NAMALWA (cell line): ENCODE measurements at regions not wholly inside any gene's neighbourhood (a gene's known extent, or its start where the extent isn't known, plus 50 kb on each side); places are given as distances from the start of the nearest gene placed in this dataset.

Experiments used
- DNase-seq: peaks from one replicate; pipeline ENCODE4 v3.0.0-alpha.2; 2015; ENCODE audit warnings: low spot score

GRCh38 chr12:34346372-34347034, 324.2 kb downstream of the ALG10 start:
- DNase-seq = no peak

- peak; percentile 55 for DNase-seq
Observed at GRCh38 chr12:34347367-34347766, 325.1 kb downstream of the ALG10 start.

DNA sequence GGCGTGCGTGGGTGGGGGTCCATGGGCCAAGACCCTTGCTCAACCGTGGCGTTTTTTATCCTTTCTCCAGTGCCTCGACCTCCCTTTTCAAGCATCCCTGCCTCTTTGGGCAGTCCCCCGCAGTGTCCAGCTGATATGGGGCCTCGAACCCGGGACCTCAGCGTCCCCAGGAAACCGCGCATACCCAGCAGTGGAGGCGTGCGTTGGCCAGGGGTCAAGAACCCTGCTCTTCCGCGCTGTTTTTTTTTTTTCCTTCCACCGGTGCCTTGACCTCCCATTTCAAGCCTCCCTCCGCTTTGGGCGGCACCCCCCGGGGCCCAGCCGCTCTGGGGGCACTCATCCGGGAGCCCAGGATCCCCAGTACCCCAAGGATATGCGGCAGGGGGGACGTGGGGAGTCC, 325.8 kb downstream of the ALG10 start:
- DNase-seq = no peak

DNA sequence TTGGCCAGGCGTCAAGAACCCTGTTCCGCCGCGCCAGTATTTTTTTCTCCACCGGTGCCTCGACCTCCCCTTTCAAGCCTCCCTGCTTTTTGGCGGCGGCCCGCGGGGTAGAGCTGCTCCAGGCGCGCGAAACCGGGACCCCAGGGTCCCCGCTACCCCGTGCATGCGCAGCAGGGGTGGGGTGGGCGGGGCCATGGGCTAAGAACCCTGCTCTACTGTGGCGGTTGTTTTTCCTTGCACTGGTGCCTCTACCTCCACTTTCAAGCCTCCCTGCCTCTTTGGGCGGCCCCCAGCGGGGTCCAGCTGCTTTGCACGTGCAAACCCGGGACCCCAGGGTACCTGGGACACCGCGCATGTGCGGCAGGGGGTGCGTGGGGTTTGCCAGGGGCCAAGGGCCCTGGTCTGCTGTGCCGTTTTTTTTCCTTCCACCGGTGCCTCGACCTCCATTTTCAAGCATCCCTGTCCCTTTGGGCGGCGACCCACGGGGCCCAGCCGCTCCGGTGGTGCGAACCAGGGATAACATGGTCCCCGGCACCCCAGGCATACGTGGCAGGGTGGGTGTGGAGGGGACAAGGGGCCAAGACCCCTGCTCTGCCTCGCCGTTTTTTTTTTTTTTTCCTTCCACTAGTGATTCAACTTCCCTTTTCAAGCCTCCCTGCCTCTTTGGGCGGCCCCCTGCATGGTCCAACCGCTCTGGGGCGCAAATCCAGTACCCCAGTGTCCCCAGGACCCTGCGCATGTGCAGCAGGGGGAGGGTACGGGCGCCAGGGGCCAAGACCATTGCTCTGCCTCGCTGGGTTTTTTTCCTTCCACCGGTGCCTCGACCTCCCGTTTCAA, 326.8 kb downstream of the ALG10 start:
- no peak for DNase-seq

DNA sequence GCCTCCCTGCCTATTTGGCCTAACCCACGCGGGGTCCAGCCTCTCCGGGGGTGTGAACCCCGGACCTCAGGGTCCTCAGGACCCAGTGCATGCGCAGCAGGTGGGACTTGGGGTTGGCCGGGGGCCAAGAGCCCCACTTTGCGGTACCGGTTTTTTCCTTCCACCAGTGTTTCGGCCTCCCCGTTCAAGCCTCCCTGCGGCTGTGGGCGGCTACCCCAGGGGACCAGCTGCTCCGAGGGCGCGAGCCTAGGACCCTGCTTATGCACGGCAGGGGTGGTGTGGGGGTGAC, 327.3 kb downstream of the ALG10 start:
- DNase-seq = no peak

GRCh38 chr12:34350092-34351041, 328.1 kb downstream of the ALG10 start:
- DNase-seq = no peak

DNA sequence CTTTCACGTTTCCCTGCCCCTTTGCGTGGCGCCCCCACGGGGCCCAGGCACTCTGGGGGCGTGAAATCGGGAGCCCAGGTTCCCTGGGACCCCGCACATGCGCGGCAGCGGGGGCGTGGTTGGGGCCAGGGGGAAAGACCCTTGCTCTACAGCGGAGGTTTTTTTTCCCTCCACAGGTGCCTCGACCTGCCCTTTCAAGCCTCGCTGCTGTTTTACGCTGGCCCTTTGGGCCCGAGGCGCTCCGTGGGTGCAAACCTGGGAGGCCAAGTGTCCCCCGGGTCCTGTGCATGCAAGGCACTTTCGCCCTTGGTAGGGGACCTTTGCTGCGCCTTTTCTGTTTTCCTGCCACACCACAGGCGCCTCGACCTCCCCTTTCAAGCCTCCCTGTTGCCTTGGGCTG, 329.8 kb downstream of the ALG10 start:
- DNase-seq = no peak

GRCh38 chr12:34354239-34355200, 332.2 kb downstream of the ALG10 start:
- no peak for DNase-seq

DNA sequence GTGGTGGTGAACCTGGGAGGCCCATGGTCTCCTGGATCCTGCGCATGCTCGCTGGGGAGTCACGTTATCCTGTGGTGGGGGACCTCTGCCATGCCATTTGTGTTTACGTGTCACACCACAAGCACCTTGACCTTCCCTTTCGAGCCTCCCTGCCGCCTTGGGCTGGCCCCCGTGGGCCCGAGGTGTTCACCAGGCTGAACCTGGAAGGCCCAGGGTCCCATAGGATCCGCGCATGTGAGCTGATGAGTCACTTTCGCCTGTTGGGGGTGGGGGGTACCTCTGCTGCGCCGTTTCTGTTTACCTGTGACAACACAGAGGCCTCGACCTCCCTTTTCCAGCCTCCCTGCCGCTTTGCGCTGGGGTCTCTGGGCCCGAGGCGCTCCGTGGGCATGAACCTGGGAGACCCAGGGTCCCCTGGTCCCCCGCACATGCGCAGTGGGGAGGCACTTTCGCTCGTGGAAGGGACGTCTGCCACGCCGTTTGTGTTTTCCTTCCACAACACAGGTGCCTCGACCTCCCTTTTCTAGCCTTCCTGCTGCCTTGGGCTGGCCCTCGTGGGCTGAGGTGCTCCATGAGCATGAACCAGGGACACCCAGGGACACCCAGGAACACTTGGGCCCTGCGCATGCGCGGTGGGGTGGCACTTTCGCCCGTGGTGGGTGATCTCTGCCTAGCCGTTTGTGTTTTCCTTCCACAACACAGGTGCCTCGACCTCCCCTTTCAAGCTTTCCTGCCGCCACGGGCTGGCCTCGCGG, 334.1 kb downstream of the ALG10 start:
- no peak for DNase-seq

- no peak for DNase-seq
Observed at GRCh38 chr12:34357791-34358190, 335.5 kb downstream of the ALG10 start.

GRCh38 chr12:34358198-34358597, 335.9 kb downstream of the ALG10 start:
- DNase-seq = no peak

- DNase-seq = no peak
Observed at GRCh38 chr12:34361721-34362316, 339.5 kb downstream of the ALG10 start.

DNA sequence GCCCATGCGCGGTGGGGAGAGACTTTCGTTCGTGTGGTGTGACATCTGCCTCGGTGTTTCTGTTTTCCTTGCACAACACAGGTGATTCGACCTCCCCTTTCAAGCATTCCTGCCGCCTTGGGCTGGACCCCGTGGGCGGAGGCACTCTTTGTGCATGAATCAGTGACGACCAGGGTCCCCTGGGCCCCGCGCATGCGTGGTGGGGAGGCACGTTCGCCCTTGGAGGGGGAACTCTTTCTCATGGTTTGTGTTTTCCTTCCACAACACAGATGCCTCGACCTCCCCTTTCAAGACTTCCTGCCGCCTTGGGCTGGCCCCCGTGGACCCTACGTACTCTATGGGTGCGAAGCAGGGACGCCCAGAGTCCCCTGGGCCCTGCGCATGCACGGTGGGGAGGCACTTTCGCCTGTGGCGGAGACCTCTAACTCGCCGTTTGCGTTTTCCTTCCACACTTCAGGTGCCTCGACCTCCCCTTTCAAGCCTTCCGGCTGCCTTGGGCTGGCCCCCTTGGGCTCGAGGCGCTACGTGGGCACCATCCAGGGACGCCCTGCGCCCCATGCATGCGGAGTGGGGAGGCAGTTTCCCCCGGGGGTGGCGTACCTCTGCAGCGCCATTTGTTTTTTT, 340.9 kb downstream of the ALG10 start:
- no peak for DNase-seq

DNA sequence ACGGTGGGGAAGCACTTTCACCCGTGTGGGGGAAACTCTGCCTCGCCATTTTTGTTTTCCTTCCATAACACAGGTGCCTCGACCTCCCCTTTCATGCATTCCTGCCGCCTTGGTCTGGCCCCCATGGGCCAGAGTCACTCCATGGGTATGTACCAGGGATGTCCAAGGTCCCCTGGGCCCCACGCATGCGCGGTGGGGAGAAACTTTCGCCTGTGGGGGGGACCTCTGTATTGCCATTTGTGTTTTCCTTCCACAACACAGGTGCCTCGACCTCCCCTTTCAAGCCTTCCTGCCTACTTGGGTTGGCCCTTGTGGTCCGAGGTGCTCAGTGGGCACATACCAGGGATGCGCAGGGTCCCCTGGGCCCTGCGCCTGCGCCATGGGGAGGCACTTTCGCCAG, 345.8 kb downstream of the ALG10 start:
- DNase-seq = no peak

DNA sequence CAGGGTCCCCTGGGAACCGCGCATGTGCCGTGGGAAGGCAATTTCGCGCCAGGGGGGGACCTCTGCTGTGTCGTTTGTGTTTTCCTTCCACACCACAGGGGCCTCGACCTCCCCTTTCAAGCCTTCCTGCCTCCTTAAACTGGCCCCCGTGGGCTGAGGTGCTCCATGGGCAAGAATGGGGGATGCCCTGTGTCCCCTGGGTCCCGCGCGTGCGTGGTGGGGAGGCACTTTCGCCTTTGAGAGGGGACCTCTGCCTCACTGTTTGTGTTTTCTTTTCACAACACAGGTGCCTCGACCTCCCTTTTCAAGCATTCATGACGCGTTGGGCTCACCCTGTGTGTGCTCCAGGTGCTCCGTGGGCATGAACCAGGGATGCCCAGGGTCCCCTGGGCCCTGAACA, 348.8 kb downstream of the ALG10 start:
- DNase-seq = no peak

DNA sequence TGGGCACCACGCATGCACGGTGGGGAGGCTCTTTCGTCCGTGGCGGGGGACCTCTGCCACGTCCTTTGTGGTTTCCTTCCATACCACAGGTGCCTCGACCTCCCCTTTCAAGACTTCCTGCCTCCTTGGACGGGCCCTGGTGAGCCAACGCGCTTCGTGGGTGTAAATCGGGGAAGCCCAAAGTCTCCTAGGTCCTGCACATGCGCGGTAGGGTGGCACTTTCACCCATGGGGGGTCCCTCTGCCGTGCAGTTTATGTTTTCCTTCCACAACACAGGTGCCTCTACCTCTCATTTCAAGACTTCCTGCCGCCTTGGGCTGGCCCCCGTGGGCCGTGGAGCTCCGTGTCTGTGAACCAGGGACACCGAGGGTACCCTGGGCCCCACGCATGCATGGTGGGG, 349.7 kb downstream of the ALG10 start:
- DNase-seq = no peak

DNA sequence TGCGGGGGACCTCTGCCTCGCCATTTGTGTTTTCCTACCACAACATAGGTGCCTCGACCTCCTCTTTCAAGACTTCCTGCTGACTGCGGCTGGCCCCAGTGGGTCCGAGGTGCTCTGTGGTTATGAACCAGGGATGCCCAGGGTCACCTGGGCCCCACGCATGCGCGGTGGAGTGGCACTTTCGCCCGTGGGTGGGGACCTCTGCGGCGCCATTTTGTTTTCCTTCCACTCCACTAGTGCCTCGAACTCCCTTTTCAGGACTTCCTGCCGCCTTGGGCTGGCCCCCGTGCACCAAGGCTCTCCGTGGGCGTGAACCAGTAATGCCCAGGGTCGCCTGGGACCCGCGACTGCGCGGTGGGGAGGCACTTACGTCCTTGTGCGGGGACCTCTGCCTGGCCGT, 351.6 kb downstream of the ALG10 start:
- no peak for DNase-seq

GRCh38 chr12:34376133-34376799, 354.0 kb downstream of the ALG10 start:
- no peak for DNase-seq

DNA sequence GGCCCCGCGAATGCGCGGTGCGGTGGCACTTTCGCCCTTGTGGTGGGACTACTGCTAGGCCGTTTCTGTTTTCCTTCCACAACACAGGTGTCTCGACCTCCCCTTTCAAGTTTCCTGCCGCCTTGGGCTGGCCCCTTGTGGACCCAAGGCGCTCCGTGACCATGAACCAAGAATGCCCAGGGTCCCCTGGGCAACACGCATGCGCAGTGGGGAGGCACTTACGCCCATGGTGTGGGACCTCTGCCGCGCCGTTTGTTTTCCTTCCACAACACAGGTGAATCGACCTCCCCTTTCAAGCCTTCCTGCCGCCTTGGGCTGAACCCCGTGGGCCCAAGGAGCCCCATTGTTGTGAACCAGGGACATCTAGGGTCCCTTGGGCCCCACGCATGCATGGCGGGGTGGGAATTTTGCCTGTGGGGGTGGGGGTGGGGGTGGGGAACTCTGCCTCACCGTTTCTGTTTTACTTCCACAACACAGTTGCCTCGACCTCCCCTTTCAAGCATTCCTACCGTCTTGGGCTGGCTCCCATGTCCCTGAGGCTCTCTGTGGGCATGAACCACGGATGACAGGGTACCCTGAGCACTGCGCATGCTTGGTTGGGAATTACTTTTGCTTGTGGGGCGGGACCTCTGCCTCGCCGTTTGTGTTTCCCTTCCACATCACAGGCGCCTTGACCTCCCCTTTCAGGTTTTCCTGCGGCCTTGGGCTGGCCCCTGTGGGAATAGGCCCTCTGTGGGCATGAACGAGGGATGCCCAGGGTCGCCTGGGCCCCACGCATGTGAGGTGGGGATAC, 355.1 kb downstream of the ALG10 start:
- no peak for DNase-seq
